BJ (cell line): ENCODE measurements at regions not wholly inside any gene's neighbourhood (a gene's known extent, or its start where the extent isn't known, plus 50 kb on each side); places are given as distances from the start of the nearest gene placed in this dataset.

ENCODE experiments used
- CTCF ChIA-PET: fragments of 350-600 bp; formaldehyde crosslinking; extraction: SDS; loops from one replicate; lab custom pipeline; 2021; ENCODE audit warnings: antibody characterized with exemption, inconsistent platforms; lab: Yijun Ruan, JAX
- POLR2A ChIA-PET: fragments of 300-600 bp; sonication (Branson Sonifier 250); formaldehyde crosslinking; extraction: SDS; loops from one replicate; lab custom pipeline; 2021; ENCODE audit warnings: antibody characterized with exemption; lab: Charles Lee
- DNase-seq: peaks from one replicate; pipeline ENCODE4 v3.0.0-alpha.2; 2011; ENCODE audit warnings: low read depth
- H3K27me3 ChIP-seq: 2 replicates; pipeline ENCODE4 v1.6.0; 2011; ENCODE audit warnings: low read length; ENCODE audit not compliant: control insufficient read depth, insufficient read depth
- H3K36me3 ChIP-seq: 2 replicates; pipeline ENCODE4 v1.5.1; 2011; ENCODE audit warnings: low read length; ENCODE audit not compliant: control insufficient read depth, insufficient read depth
- H3K4me3 ChIP-seq: 2 replicates; pipeline ENCODE4 v1.5.1; 2011; ENCODE audit warnings: low read depth, mild to moderate bottlenecking, control low read depth, low read length
- TF ChIP-seq, protein P1 (sequence below): IDR thresholded peaks from 2 replicates; pipeline ENCODE4 v1.5.1; 2011; ENCODE audit warnings: low read depth, mild to moderate bottlenecking, control low read depth, inconsistent platforms, low read length, moderate library complexity; ENCODE audit not compliant: insufficient read depth

DNA sequence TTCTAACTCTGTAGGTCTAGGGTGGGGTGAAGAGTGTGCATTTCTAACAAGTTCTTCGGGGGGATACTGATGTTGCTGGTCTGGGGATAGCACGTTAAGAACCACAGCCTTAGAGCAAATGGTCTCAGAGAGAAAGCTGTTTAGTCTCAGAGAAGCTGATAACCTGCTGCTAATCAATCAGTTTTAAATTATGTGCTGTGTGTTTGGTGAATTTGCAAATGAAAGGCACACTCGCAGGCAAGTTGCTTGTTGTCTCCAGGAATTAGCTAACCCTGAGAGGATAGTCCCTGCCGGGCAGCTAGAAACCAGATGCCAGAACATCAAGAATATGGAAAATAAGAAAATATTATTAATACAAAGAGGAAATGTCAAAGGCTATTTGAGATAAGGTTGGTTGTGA is 79.2 kb downstream of the DMRT2 start:
- DNase-seq, result no peak
- H3K4me3 ChIP-seq, result no peak overlapping the region
- H3K27me3 ChIP-seq, result no peaks in the 10 kb centered on the region
- POLR2A ChIA-PET, result no interaction called here
- CTCF ChIA-PET, result interaction anchor here (1.6 kb wide), 1 partner anchor 9 kb away, joined by 3 read pairs; no protein-coding TSS in a partner anchor
- no peaks in the 10 kb centered on the region for H3K36me3 ChIP-seq
- TF ChIP-seq, protein P1, sequence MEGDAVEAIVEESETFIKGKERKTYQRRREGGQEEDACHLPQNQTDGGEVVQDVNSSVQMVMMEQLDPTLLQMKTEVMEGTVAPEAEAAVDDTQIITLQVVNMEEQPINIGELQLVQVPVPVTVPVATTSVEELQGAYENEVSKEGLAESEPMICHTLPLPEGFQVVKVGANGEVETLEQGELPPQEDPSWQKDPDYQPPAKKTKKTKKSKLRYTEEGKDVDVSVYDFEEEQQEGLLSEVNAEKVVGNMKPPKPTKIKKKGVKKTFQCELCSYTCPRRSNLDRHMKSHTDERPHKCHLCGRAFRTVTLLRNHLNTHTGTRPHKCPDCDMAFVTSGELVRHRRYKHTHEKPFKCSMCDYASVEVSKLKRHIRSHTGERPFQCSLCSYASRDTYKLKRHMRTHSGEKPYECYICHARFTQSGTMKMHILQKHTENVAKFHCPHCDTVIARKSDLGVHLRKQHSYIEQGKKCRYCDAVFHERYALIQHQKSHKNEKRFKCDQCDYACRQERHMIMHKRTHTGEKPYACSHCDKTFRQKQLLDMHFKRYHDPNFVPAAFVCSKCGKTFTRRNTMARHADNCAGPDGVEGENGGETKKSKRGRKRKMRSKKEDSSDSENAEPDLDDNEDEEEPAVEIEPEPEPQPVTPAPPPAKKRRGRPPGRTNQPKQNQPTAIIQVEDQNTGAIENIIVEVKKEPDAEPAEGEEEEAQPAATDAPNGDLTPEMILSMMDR, result no peak

DNA sequence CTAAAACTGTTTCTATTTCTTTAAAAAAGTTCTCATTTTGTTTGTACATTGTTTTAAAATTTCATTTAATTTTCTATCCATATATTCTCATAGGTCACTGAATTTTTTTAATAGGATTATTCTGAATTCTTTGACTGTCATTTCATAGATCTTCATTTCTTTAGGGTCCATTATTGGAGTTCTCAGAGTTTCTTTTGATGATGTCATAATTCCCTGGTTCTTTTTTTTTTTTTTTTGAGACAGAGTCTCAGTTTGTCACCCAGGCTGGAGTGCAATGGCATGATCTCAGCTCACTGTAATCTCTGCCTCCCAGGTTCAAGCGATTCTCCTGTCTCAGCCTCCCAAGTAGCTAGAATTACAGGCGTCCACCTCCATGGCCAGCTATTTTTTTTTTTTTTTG is 89.9 kb downstream of the DMRT2 start:
- POLR2A ChIA-PET, result no interaction called here
- TF ChIP-seq, protein P1, result no peak
- H3K4me3 ChIP-seq, result no peak overlapping the region

DNA sequence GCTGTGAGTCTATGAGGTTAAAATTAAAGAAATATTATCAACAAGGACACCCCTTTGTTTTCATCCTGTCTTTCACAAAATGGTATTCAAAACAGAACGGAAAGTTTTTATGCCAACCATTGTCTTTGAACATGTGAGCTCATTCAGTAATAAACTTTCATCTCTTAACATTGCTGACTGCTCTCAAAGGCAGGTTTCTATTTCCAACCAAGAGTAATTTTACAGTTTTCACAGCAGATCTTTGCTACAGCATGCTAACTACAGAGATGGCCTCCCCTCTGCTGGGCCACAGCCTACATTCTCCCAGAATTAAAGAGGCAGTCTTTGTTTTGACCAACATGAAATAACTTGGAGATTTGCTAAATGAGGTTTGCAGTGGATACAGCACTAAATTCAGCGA is 101.5 kb downstream of the DMRT2 start:
- POLR2A ChIA-PET, result no interaction called here
- TF ChIP-seq, protein P1, result no peak

More for the DNA sequence above, 89.9 kb downstream of the DMRT2 start:
- Histone ChIP-seq H3K36me3 (no peaks in the 10 kb centered on the region), H3K27me3 (no peaks in the 10 kb centered on the region)
- DNase-seq, result no peak
- CTCF ChIA-PET, result interaction anchor here (0.6 kb wide), 1 partner anchor 42 kb away, joined by 3 read pairs; no protein-coding TSS in a partner anchor

DNA sequence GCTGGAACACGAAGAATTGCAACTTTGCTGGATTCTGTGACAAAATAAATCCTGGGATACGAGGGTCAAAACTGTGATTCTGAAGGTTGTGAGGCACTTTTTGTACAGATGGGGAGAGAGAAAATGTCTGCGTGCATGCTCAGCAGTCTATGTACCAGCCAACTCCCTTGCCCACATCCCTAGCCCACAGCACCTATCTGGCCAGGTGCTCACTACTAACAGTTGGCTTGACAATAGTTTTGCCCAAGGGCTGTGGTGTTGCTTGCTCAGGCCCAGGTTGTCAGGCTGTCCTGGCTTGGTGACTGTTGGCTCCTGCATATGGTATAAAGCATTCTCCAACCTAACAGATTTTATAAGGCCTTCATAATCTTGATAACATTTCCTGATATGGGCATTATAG is 102.0 kb downstream of the DMRT2 start:
- Histone ChIP-seq H3K36me3 (no peaks in the 10 kb centered on the region), H3K4me3 (no peak overlapping the region), H3K27me3 (no peaks in the 10 kb centered on the region)
- TF ChIP-seq, protein P1, result no peak
- POLR2A ChIA-PET, result no interaction called here
- no peak for DNase-seq
- CTCF ChIA-PET, result no interaction called here

More for the DNA sequence above, 101.5 kb downstream of the DMRT2 start:
- H3K27me3 ChIP-seq, result no peaks in the 10 kb centered on the region
- CTCF ChIA-PET, result no interaction called here
- H3K36me3 ChIP-seq, result no peaks in the 10 kb centered on the region
- DNase-seq, result no peak
- no peak overlapping the region for H3K4me3 ChIP-seq

DNA sequence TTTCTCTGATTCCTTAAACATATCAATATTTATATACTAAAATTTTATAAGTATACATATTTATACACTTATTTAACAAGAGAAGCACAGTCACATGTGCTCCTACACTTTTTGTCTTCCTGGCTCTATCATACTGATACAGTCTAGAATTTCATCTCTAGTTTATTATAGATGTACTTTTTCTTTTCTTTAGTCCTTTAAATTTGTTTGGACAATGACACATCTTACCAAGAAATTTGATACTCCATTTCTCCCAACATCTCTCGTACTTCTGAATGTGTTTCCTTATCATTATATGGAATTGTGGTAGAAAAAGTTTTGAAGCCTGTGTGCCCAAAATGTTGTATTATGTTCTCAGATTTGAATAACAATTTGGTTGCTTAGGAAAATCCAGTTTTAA is 104.6 kb downstream of the DMRT2 start:
- POLR2A ChIA-PET, result no interaction called here

More for the DNA sequence above, 104.6 kb downstream of the DMRT2 start:
- CTCF ChIA-PET, result no interaction called here
- TF ChIP-seq, protein P1, result no peak
- no peaks in the 10 kb centered on the region for H3K36me3 ChIP-seq
- H3K27me3 ChIP-seq, result no peaks in the 10 kb centered on the region
- H3K4me3 ChIP-seq, result no peak overlapping the region
- no peak for DNase-seq
